22Rv1 (cell line): ENCODE measurements at regions not wholly inside any gene's neighbourhood (a gene's known extent, or its start where the extent isn't known, plus 50 kb on each side); places are given as distances from the start of the nearest gene placed in this dataset.
A peak's percentile ranks its signal among the peaks of the same experiment; 100 is the strongest.

ENCODE experiments used
- ZFX ChIP-seq: fragments of 450-650 bp; IDR thresholded peaks from 2 replicates; pipeline ENCODE4 v1.6.1; 2017; ENCODE audit warnings: antibody characterized with exemption, borderline replicate concordance
- TF ChIP-seq, protein P1 (sequence below): fragments of 450-650 bp; IDR thresholded peaks from 2 replicates; pipeline ENCODE4 v1.5.1; 2017; ENCODE audit warnings: mild to moderate bottlenecking

DNA sequence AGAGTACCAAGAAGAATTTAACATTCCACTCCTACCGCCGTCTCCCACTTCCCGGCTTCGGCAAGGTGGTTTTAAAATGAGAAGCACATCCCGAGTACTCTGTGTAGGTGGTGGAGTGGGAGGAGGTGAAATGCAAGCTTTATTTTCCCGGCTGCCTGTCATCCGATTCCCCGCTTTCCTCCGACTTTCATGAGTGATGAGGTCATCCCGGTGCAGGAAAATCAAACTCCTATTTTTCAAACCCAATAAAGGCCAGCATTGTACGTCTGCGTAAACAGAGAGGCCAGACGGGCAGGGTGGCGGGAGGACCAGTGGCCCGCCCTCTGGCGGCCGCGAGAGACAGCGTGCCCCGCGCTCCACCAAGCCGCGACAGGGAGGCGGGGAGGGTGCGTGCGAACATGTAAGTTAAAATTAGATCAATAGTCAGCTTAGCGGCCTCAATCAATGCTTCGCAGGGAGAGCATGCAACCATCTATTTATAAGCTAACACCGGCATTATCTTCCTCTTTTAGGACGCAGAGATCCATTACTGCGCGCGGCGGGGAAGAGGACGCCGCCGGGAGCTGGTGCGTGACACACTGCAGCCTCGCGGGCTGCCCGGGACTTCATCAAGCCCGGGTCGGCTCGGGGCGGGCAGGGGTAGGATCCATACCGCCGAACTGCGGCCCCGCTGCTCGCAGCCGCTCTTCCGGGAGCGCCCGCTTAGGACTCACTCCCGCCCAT, 163.3 kb downstream of the CD47 start:
- TF ChIP-seq, protein P1, sequence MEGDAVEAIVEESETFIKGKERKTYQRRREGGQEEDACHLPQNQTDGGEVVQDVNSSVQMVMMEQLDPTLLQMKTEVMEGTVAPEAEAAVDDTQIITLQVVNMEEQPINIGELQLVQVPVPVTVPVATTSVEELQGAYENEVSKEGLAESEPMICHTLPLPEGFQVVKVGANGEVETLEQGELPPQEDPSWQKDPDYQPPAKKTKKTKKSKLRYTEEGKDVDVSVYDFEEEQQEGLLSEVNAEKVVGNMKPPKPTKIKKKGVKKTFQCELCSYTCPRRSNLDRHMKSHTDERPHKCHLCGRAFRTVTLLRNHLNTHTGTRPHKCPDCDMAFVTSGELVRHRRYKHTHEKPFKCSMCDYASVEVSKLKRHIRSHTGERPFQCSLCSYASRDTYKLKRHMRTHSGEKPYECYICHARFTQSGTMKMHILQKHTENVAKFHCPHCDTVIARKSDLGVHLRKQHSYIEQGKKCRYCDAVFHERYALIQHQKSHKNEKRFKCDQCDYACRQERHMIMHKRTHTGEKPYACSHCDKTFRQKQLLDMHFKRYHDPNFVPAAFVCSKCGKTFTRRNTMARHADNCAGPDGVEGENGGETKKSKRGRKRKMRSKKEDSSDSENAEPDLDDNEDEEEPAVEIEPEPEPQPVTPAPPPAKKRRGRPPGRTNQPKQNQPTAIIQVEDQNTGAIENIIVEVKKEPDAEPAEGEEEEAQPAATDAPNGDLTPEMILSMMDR, result peak; percentile 98
- no peak for TF ChIP-seq ZFX
